SK-N-SH (cell line): ENCODE measurements at regions not wholly inside any gene's neighbourhood (a gene's known extent, or its start where the extent isn't known, plus 50 kb on each side); places are given as distances from the start of the nearest gene placed in this dataset.

ENCODE experiments used
- CTCF ChIA-PET: fragments of 300-600, 350-600 bp; formaldehyde crosslinking; extraction: SDS; loops from one replicate; lab custom pipeline; 2021; lab: Yijun Ruan, JAX
- POLR2A ChIA-PET: fragments of 350-600 bp; sonication (Branson Sonifier 250); formaldehyde crosslinking; extraction: SDS; loops from one replicate; lab custom pipeline; 2020; ENCODE audit warnings: antibody characterized with exemption, inconsistent platforms; lab: Yijun Ruan, JAX
- DNase-seq: peaks from one replicate; pipeline ENCODE4 v3.0.0; 2012
- H2AFZ ChIP-seq: fragments of 200-600 bp; sonication (generic); 2 replicates; pipeline ENCODE4 v1.8.1; 2016; ENCODE audit warnings: antibody characterized with exemption, mild to moderate bottlenecking, low read depth
- H3F3A ChIP-seq: fragments of 200-600 bp; sonication (generic); replicated peaks from 2 replicates; pipeline ENCODE3; 2016; ENCODE audit warnings: antibody characterized with exemption, mild to moderate bottlenecking; ENCODE audit not compliant: insufficient read depth
- H3K27ac ChIP-seq, 2 experiments: fragments of 200-500 bp in 1 of 2; fragments of 200-600 bp in 1 of 2; sonication (Bioruptor generic) in 1 of 2; sonication (generic), shearing (Covaris generic) in 1 of 2; 2 replicates each; pipeline versions ENCODE4 v1.5.1 to v1.6.1; 2014 to 2016; ENCODE audit warnings: low read depth in 2 of 2, inconsistent platforms in 1 of 2, low read length in 1 of 2, mild to moderate bottlenecking in 1 of 2, mixed read lengths in 1 of 2
- H3K27me3 ChIP-seq: fragments of 200-600 bp; sonication (generic), shearing (Covaris generic); 2 replicates; pipeline ENCODE4 v1.6.1; 2016; ENCODE audit warnings: mixed run types; ENCODE audit not compliant: insufficient read depth
- H3K36me3 ChIP-seq, 2 experiments: fragments of 200-500 bp in 1 of 2; fragments of 200-600 bp in 1 of 2; sonication (Bioruptor generic) in 1 of 2; sonication (generic) in 1 of 2; replicated peaks in 1 of 2; 2 replicates each; pipeline versions ENCODE3 to v1.5.1; 2014 to 2016; ENCODE audit warnings: low read length in 1 of 2, mild to moderate bottlenecking in 1 of 2; ENCODE audit not compliant: insufficient read depth in 2 of 2, control insufficient read depth in 1 of 2
- H3K4me1 ChIP-seq, 2 experiments: fragments of 200-500 bp in 1 of 2; fragments of 200-600 bp in 1 of 2; sonication (Bioruptor generic) in 1 of 2; sonication (generic), shearing (Covaris generic) in 1 of 2; 2 replicates each; pipeline versions ENCODE4 v1.5.1 to v1.6.1; 2014 to 2016; ENCODE audit warnings: low read depth in 1 of 2, low read length in 1 of 2, mixed run types in 1 of 2; ENCODE audit not compliant: insufficient read depth in 2 of 2, control insufficient read depth in 1 of 2
- H3K4me2 ChIP-seq: fragments of 200-600 bp; sonication (generic), shearing (Covaris generic); 2 replicates; pipeline ENCODE4 v1.6.1; 2017; ENCODE audit warnings: mixed run types
- H3K4me3 ChIP-seq, 2 experiments: fragments of 200-500 bp in 1 of 2; fragments of 200-600 bp in 1 of 2; sonication (Bioruptor generic) in 1 of 2; sonication (generic), shearing (Covaris generic) in 1 of 2; 2 replicates each; pipeline versions ENCODE4 v1.5.1 to v1.8.1; 2014 to 2016; ENCODE audit warnings: low read depth in 2 of 2, inconsistent platforms in 1 of 2, low read length in 1 of 2, mild to moderate bottlenecking in 1 of 2, mixed read lengths in 1 of 2, moderate library complexity in 1 of 2
- H3K79me2 ChIP-seq: fragments of 200-600 bp; sonication (generic); 2 replicates; pipeline ENCODE4 v1.8.1; 2017; ENCODE audit warnings: mild to moderate bottlenecking; ENCODE audit not compliant: insufficient read depth
- H3K9ac ChIP-seq: fragments of 200-600 bp; sonication (generic); 2 replicates; pipeline ENCODE4 v1.6.1; 2017; ENCODE audit warnings: mixed run types
- H3K9me2 ChIP-seq: fragments of 200-600 bp; sonication (generic); 2 replicates; pipeline ENCODE4 v1.6.1; 2017; ENCODE audit warnings: mixed run types
- H3K9me3 ChIP-seq: fragments of 200-600 bp; sonication (generic); 2 replicates; pipeline ENCODE4 v1.6.1; 2017; ENCODE audit warnings: mixed run types, mild to moderate bottlenecking, moderate library complexity
- H4K20me1 ChIP-seq: fragments of 200-600 bp; sonication (generic); 2 replicates; pipeline ENCODE4 v1.6.1; 2017; ENCODE audit warnings: mild to moderate bottlenecking, mixed run types; ENCODE audit not compliant: insufficient read depth
- EP300 ChIP-seq, 2 experiments: IDR thresholded peaks; 2 replicates each; pipeline versions ENCODE4 v1.4.0 to v1.6.1; 2012; ENCODE audit warnings: borderline replicate concordance in 1 of 2, low read depth in 1 of 2, low read length in 1 of 2
- EZH2phosphoT487 ChIP-seq: fragments of 200-600 bp; sonication (generic); IDR thresholded peaks from 2 replicates; pipeline ENCODE4 v1.6.1; 2017; ENCODE audit warnings: low read depth, mixed run types, mild to moderate bottlenecking, antibody characterized with exemption, moderate library complexity, borderline replicate concordance
- FOXJ3 ChIP-seq: sonication (generic); formaldehyde crosslinking; IDR thresholded peaks from 2 replicates; pipeline ENCODE4 v1.5.1; 2020; ENCODE audit warnings: mild to moderate bottlenecking, missing genetic modification reagents
- FOXM1 ChIP-seq: IDR thresholded peaks from 2 replicates; pipeline ENCODE4 v1.4.0; 2012; ENCODE audit warnings: low read depth, mild to moderate bottlenecking
- GATA2 ChIP-seq: sonication (generic); formaldehyde crosslinking; IDR thresholded peaks from 2 replicates; pipeline ENCODE4 v1.5.0; 2020; ENCODE audit warnings: mild to moderate bottlenecking, missing genetic modification reagents
- JUND ChIP-seq: IDR thresholded peaks from 2 replicates; pipeline ENCODE4 v1.4.0; 2012
- MEF2A ChIP-seq: IDR thresholded peaks from 2 replicates; pipeline ENCODE4 v1.4.0; 2012; ENCODE audit warnings: low read depth, borderline replicate concordance
- NRF1 ChIP-seq: IDR thresholded peaks from 2 replicates; pipeline ENCODE4 v1.6.1; 2012; ENCODE audit warnings: low read depth, mild to moderate bottlenecking, low read length
- PBX3 ChIP-seq: IDR thresholded peaks from 2 replicates; pipeline ENCODE4; 2012
- RAD21 ChIP-seq: IDR thresholded peaks from 2 replicates; pipeline ENCODE4 v1.6.1; 2012; ENCODE audit warnings: mild to moderate bottlenecking, low read length
- SMC3 ChIP-seq: IDR thresholded peaks from 2 replicates; pipeline ENCODE4 v1.6.1; 2012; ENCODE audit warnings: low read depth, low read length, improper control_type of control experiment
- TAF1 ChIP-seq: IDR thresholded peaks from 2 replicates; pipeline ENCODE4 v1.6.1; 2012; ENCODE audit warnings: low read depth, mild to moderate bottlenecking, low read length, moderate library complexity, borderline replicate concordance
- TCF12 ChIP-seq: IDR thresholded peaks from 2 replicates; pipeline ENCODE4 v1.4.0; 2012
- USF1 ChIP-seq: IDR thresholded peaks from 2 replicates; pipeline ENCODE4 v1.4.0; 2012; ENCODE audit warnings: low read depth, borderline replicate concordance
- USF2 ChIP-seq: fragments of 150-350 bp; IDR thresholded peaks from 2 replicates; pipeline ENCODE4 v1.6.1; 2017; ENCODE audit warnings: antibody characterized with exemption, low read length, low read depth, borderline replicate concordance
- ZBTB33 ChIP-seq: IDR thresholded peaks from 2 replicates; pipeline ENCODE4 v1.4.0; 2012; ENCODE audit warnings: low read depth, borderline replicate concordance
- WGBS: methylation state at CpG from one replicate; pipeline ENCODE4 v1.1.6; 2017; ENCODE audit warnings: low lambda C conversion rate; 5-methylcytosine and 5-hydroxymethylcytosine counted together

GRCh38 chr15:87562203-87562602 is 694.3 kb downstream of the NTRK3 start:
- TF ChIP-seq RAD21 (no peak), ZBTB33 (no peak), USF1 (no peak), GATA2 (CRISPR knock-in tag) (no peak), TAF1 (no peak), EZH2phosphoT487 (no peak), USF2 (no peak), SMC3 (no peak), FOXM1 (no peak)
- no peaks in the 10 kb centered on the region for H3K36me3 ChIP-seq
- ChIA-PET CTCF (interaction anchor here (0.6 kb wide), 1 partner anchor 350 kb away, joined by 3 read pairs; no protein-coding TSS in a partner anchor), POLR2A (no interaction called here)
- no peak overlapping the region for H3K4me3 ChIP-seq
- 56% methylated on average over 4 of the region's 4 CpGs for WGBS
- no peaks in the 10 kb centered on the region for H4K20me1 ChIP-seq
- no peaks in the 10 kb centered on the region for H3F3A ChIP-seq
- no peaks in the 10 kb centered on the region for H3K9me2 ChIP-seq
- no peaks in the 10 kb centered on the region; a peak in 1 of 4 replicates for H3K4me1 ChIP-seq
- no peak overlapping the region for H3K27ac ChIP-seq
- H3K79me2 ChIP-seq, result no peaks in the 10 kb centered on the region
- no peaks in the 10 kb centered on the region for H3K9me3 ChIP-seq
- H3K27me3 ChIP-seq, result no peaks in the 10 kb centered on the region
- no peak overlapping the region for H2AFZ ChIP-seq
- no peak for DNase-seq
- H3K9ac ChIP-seq, result no peak overlapping the region
- H3K4me2 ChIP-seq, result no peak overlapping the region

- H3F3A ChIP-seq, result no peaks in the 10 kb centered on the region
- CTCF ChIA-PET, result no interaction called here
Observed at GRCh38 chr15:87561641-87562040, 694.9 kb downstream of the NTRK3 start.

More at GRCh38 chr15:87561641-87562040, 694.9 kb downstream of the NTRK3 start:
- Histone ChIP-seq H4K20me1 (no peaks in the 10 kb centered on the region), H3K36me3 (no peaks in the 10 kb centered on the region), H3K27ac (no peak overlapping the region), H3K9me3 (no peaks in the 10 kb centered on the region), H3K4me2 (no peak overlapping the region), H3K9ac (no peak overlapping the region), H2AFZ (no peak overlapping the region), H3K79me2 (no peaks in the 10 kb centered on the region), H3K27me3 (no peaks in the 10 kb centered on the region), H3K9me2 (no peaks in the 10 kb centered on the region), H3K4me1 (no peaks in the 10 kb centered on the region; a peak in 1 of 4 replicates), H3K4me3 (no peak overlapping the region)
- WGBS, result 80% methylated on average over 2 of the region's 2 CpGs
- no peak for DNase-seq
- POLR2A ChIA-PET, result no interaction called here
- TF ChIP-seq RAD21, result no peak
- TF ChIP-seq MEF2A, result no peak
- TF ChIP-seq FOXJ3 (CRISPR knock-in tag), result no peak
- no peak for TF ChIP-seq JUND
- TF ChIP-seq EP300 (IDR thresholded peaks at IDR 0.05; ENCODE audit: borderline replicate concordance in 1 of 2, low read depth in 1 of 2, low read length in 1 of 2), result no peak
- no peak for TF ChIP-seq EZH2phosphoT487
- TF ChIP-seq NRF1, result no peak
- no peak for TF ChIP-seq TCF12
- no peak for TF ChIP-seq PBX3
